HG03066 (cell line): ENCODE measurements at regions not wholly inside any gene's neighbourhood (a gene's known extent, or its start where the extent isn't known, plus 50 kb on each side); places are given as distances from the start of the nearest gene placed in this dataset.

Source experiments
- ATAC-seq: cut with Tn5 transposase; IDR thresholded peaks from one replicate; pipeline ENCODE4 v1.9.1; 2021; ENCODE audit warnings: low read depth; ENCODE audit not compliant: unreplicated experiment

DNA sequence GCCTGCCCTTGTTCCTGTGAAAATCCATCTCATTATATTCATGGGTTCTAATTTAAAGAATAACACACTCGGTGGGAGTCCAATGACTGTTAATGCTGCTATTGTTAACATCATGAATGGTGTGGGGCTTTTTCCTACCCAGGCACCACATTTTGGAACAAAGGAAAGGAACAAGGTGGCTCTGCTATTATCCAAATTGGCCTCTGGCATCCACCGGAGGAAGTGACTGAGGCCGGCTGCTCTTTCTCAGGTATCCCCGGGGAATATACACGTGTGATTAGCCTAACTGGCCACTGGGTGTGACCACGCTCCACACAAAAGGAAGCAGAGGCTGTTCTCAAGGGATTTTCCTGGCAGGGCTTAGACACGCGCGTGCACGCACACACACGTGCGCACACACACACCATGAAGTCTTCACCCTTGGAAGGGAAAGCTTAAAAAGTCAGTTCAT is 601.2 kb upstream of the ARID1B start:
- no peak for ATAC-seq

DNA sequence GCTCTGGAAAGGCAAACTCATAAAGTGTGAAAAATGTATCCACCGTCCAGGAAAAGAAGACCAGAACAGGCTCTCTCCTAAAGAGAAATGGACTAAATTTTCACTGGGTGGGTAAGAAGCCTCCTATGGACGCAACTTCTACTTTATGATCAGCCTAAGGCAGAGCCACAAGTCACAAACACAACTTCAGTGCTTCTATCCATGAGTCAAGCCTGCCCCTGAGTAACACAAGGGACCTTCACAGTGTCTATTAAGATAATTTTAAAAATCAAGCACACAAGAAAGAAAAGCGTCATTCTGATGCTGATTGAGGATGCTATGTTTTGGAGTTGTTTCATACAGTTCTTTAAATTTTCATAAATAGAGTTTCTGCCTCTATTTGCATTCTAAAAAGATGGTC is 601.7 kb upstream of the ARID1B start:
- ATAC-seq, result no peak

DNA sequence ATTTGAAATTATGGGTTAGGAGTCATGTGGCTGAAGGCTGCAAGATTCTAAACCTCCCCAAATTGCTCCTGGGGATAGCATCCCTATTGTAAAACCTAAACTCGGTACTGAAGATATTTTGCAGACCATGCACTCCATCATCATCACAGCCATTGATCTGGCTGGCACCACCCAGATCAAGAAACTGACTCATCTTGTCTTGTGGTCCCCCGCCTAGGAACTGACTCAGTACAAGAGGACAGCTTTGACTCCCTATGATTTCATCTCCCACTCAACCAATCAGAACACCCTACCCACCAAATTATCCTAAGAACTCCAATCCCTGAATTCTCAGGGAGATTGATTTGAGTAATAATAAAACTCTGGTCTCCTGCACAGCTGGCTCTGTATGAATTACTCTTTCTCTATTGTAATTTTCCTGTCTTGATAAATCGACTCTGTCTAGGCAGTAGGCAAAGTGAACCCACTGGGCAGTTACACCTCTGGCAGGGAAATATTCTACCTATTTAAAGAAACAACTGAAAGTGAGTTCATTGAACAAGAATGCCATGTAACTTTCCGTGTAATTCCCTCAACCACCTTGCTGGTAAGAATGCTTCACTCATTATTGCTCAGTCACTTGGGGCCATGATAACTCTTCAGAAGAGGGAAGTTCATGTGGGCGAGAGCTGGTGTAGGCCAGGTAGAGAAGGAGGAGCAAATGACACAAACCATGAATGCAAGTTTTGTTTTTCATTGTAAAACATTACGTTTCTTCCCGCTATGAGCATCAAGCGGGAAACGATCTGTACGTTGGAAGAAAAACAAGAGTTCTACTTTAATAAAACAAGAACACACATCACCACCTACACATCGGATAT is 602.9 kb upstream of the ARID1B start:
- ATAC-seq, result no peak

DNA sequence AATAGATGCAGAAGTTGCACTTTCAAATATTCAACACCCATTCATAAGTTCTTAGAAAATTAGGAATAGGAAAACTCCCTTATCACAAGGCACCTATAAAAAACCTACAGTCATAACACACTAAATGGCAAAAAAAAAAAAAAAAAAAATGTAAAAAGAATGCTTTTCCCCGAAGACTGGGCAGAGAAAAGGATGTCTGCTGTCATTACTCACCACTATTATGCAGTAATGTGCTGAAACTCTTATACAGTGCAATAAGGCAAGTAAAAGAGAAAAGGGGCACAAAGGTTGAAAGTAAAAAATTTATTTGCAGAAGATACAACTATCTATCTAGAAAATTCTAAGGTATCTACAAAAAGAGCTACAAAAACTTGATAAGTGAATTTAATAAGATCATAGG is 607.8 kb upstream of the ARID1B start:
- no peak for ATAC-seq

DNA sequence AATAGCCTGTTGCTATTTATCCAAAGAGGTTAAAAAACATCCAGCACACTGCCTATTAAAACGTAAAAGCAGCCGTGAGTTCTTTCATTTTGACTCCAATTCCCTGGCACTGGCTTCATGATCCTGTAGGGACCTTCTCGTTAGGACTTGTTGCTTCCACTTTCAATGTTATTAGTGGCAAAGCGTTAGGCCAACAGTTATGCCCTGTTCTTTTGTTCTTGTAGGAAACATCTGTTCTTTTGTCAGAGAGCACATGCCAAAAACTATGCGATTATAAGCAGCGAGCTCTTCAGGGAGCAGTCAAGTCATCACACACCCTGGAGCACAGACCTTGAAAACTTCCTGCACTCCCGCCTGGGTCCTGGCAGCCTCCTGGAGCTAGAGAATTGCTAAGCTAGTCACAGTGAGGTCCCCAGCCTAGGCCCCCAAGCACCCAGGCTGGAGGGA is 609.5 kb upstream of the ARID1B start:
- no peak for ATAC-seq

DNA sequence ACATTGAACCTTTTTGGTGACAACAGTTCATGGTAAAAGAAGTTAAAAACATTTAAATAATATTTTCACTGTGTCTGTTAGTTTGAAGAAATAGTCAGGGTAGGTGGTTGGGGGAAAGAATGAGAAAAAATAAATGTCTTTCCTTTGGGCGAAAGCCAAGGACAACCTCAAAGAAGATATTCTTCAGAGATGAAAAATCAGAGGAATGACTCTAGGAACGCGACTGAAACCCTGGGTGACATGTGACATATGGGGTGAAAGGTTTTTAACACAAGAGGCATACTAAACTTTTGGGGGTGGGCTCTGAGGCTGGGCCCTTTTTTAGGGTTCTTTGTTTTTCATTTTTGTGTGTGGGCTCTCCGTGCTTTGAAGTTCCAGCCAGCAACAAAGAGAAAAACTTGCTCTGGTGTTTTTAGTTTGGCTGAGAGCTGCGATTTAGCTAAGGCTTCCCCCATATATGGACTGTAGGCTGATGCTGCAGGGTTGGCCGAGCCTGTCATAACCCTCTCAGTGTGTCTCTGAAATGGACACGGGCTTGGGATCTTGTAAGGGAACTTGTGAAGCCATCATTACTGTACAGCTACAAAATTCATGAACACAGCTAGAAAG is 610.1 kb upstream of the ARID1B start:
- ATAC-seq, result no peak

DNA sequence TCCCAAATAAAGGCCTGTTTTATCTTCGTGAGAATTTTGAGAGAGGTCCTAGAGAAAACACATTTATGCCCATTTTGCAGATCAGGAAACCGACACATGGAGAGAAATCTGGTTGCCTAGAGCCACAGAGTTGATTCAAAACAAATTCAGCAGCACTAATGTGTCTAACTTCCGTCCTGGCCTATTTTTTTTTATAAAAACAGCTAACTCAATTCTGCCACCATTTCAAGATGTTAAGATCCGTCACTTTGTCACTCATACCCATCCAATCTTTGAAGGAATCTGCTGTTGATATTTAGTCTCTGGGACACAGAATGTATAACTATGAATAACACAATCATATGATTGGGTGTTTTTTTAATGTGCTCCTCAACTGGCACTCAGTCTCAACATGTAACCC is 611.1 kb upstream of the ARID1B start:
- ATAC-seq, result no peak

DNA sequence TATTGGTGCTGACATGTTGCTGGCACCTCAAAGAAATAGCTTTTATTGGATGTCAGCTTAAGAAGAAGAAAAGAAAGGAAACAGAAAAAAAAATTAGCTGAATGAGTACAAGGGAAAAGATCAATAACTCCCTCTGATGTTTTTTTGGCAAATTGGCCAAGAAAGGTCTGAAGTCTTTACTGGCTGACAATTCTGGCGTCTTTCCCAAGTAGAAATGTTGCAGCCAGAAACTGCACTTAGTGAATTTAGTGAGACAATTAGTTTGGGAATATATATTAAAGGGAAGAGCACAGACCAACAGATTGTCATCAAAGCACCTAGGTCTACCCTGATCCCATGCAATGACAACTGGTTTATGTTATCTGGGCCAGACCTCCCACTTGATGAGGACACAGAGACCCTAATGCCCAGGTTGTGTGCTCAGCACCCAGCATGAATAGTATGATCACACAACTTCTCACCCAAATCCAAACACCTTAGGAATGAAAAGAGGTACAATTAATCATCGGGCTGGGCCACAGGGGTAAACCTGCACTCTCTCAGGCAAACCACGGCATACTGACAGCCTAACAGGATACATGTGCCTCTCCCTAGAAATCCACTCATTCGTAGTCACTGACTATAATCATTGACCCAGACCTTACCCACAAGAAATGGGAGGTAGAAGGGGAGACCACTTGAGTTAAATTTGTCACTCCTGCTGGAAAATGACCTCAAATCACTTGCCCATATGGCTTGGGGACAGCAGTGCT is 612.3 kb upstream of the ARID1B start:
- ATAC-seq, result no peak

DNA sequence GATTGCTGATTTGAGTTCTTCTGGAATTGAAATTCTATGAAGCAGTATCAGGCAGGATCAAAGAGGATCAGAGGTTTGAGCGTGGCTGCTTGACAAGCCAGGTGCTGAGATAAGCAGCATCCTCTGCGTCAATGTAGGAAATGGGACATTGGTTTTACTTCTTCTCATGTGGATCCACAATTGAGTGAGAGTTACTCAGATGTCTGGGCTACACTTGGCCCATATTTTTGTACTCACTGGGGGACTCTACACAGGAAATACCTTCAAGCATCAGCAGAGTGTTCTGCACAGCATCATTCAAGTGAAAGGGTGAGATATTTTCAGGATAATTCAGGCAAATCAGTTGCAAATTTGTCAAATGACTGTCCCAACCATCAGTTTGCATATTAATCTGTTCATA is 613.9 kb upstream of the ARID1B start:
- ATAC-seq, result no peak

DNA sequence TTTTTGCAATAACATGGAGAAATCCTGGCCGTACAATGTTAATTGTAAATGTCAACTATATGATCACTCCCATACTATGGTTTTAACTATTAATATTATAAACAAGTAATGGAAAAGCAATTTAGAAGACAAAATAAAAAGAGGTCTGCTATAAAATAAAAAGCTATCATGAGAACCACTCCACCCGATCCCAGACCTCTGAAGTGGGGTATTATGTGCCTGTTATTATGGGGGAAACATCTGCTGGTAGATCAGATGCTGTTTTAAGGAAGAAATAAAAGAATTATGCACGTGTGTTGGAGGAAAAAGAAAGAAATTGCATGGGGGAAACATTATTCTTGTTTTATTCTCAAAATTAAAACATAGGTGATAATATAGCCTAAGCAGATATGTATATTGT is 615.7 kb upstream of the ARID1B start:
- ATAC-seq, result no peak

DNA sequence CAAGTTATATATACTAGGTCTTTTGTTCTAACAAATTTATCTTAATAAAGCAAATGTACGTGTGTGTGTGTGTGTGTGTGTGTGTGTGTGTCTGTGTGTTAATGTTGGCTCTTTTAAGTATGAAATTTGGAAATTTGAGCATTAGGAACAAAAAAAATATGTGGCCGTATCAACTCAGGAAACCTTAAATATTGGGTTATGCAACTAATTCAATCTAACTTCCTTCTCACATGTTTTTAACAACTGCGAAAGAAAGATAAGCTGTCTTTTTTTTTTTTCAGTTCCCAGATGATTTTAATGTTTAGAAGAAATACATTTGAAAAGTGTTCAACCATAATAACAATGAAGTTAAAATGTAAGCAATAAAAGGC is 616.4 kb upstream of the ARID1B start:
- ATAC-seq, result no peak

DNA sequence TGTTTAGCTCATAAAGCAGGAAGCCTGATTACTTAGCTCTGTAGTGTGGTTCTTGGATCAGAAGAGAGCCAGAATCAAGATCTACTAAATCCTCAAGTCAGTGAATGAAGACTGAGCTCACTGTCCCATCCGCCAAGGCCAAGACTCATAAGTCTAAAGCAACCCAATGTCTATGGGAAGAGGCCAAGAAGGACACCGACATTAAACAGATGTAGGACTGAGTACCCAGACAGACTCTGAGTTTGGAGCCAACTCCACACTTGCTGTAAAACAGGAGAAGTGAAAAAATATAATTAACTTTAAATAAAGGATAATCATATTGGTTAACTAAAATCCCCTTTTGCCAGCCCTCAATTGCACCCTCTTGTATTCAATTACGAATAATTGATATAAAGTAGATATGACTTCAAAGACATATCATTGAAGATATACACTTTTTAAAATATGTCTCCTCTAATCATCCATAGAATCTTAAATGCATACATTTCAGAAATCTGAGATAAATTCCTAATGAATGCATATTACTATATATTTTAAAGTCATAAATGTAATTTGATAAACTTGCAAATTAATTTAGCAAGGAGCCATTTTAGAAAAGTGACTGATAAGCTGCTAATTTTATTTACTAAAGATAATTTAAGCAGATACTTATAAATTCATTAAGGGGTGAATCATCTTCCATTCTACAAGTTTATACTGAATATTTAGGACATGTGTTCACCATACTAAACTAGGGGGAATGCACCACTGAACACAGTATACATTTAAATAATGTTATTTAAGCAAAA is 617.0 kb upstream of the ARID1B start:
- no peak for ATAC-seq

DNA sequence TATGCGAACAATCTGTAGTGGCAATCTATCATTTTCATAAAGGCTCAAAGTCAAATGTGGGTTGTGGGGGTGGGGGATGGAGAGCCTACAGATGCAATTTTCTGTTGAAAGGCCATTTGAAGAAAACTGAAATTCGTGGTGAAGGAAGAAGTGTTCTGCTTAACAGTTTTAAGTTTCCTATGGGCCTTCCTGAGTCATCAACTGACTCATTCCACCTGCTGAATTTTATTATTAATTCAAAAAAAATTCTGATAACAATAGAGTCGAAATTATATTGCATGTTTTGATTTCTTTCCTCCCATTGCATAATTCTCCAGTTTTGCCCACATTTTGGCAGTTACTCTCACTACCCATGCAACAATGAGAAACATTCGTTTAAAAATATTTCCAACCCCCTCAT is 622.3 kb upstream of the ARID1B start:
- ATAC-seq, result no peak

DNA sequence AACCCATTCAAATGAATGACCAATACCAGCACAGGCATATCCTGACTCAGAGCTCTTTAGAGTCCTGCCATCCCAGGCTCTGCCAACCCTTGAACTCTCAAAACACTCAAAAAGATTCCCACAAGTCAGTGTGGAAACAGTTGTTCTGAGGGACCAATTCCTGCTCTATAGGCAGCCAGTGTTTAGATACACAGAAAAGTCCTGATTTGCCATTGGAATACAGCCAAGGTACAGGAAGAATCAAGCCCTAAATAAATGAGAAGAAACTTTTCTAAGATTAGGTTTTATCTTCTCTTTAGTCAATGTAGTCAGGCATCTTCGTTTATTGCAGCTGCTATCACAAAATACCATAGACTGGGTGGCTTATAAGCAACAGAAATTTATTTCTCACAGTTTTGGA is 626.8 kb upstream of the ARID1B start:
- ATAC-seq, result no peak

DNA sequence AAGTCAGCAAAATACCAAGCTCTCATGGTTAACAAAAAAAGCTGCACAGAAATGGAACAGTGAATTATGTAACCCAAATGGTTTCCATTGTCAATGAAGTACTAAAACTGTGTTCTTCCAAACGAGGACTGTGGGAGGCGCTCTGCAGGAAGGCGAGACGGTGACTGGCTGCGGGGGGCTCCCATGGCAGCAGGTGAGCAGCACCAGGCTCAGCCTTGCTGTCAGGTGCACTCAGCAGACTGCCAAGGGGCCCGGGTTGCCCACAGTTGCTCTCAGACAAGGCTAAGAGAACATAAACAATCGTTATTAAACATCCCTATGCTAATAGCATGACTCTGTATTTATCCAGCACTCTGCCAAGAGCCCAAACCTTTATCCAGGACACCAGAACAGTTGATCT is 630.3 kb upstream of the ARID1B start:
- no peak for ATAC-seq

DNA sequence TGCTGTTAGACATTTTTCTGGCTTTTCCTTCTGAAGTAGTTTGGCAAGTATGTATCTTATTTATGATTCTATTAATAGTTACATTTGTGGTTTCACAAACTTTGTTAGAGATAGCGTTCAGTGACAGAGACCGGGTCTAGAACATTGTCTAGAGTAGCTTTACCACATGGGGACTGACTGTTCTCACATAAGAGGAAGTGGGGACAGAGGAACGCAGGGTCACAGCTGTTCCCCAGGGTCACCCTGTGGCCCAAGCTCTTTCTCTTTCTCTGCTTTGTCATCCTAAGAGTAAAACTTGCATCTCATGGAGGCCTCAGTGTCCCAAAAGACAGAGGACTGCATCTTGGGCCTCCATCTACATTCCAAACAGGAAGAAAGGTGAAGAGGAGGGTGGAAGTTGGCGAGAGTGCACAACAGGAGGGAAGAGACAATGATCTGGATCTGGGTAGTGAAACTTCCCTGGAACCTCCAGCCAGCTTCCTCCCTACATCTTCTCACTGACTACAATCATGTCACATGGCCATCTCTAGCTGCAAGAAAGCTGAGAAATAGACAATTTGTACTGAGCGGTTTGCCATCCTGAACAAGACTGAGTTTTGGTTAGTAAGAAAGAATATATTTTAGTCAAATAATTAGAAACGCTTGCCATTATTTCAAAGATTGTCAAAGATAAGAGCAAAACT is 645.8 kb upstream of the ARID1B start:
- no peak for ATAC-seq

DNA sequence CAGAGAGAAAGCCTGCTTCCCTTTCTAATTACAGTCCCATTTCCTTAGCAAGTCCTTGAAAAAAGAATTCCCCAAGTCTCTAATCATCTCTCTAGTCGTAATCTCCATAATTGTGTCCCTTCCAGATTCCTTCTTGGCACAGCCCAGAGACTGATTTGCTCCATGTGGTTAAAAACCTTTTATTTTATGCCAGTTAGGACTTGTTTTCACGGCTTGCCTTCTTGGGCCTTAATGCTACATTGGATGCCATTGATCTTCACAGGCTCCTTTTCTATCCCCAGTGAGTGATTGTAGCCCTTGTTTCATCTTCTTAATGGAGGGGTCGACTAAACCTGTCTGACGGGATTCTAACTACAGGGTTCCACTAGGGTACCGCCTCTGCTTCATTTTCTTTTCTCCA is 650.6 kb upstream of the ARID1B start:
- no peak for ATAC-seq

DNA sequence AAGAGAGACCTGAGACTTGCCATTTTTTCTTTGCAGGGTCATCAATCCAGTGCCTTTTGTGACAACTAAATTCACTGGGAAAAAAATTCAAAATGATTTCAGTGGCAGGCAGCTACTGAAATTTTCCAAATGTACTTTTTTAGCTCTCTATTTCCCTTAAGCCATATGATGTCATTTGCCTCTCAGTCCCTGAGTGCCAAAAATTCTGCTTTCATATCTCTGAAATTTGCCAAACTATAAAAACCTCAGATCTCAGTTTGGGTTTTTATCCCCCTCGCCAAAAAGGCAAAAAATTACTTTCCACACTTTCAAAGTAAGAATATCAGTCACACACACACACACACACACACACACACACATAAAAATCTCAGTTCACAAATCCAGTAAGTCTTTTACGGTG is 651.3 kb upstream of the ARID1B start:
- no peak for ATAC-seq

DNA sequence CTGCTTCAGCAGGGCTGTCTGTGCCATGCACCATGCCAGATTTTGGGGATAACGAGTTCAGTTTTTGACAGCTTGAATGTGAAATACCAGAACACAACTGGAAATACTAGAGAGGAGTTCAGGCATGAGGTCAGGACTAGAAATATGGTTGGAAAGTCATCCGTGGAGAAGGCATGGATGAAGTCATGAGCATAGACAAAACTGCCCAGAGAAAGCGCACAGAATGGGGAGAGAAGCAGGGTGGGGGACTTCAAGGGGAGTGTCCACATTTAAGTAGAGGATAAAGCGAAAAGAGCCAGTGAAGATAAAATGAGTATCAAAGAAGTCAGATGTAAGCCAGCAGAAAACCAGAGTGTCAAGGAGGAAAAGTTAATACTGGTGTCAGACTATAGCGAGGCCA is 653.4 kb upstream of the ARID1B start:
- no peak for ATAC-seq

DNA sequence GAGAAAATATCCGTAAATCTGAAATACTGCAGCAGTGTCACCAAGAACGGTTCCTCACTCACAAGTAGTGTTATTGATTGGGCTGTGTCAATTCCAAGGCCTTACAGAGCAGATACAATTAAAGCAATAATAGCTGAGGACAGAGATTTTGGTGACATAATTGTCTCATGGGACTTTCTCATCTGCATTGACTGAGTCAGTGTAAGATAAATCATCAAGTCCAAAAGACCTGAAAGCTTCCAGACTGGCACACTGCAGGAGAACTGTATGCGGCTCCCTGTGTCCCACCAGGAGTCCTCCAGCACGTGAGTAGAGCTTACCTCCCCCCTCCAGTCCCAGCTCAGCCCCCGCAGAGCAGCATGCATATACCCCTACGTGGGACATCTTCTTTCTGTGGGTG is 655.2 kb upstream of the ARID1B start:
- no peak for ATAC-seq
